GM23338 (cell line): ENCODE measurements at regions not wholly inside any gene's neighbourhood (a gene's known extent, or its start where the extent isn't known, plus 50 kb on each side); places are given as distances from the start of the nearest gene placed in this dataset.

Source experiments
- ATAC-seq: fragments of 200-7000 bp; cut with Tn5 transposase; 3 replicates; pipeline ENCODE4 v1.9.1; 2020
- DNase-seq: peaks from one replicate; pipeline ENCODE4 v3.0.0-alpha.2; 2015; ENCODE audit warnings: low spot score
- H2AFZ ChIP-seq: fragments of 200-600 bp; sonication (generic); 2 replicates; pipeline ENCODE4 v1.8.0; 2016; ENCODE audit warnings: antibody characterized with exemption, mild to moderate bottlenecking, moderate library complexity
- H3F3A ChIP-seq: fragments of 200-600 bp; sonication (generic); replicated peaks from 2 replicates; pipeline ENCODE4 v1.8.0; 2017; ENCODE audit warnings: antibody characterized with exemption, mixed run types, low read depth
- H3K27ac ChIP-seq: fragments of 200-600 bp; sonication (generic); 2 replicates; pipeline ENCODE4 v1.6.1; 2016; ENCODE audit warnings: low read depth
- H3K27me3 ChIP-seq: fragments of 200-600 bp; sonication (generic); 2 replicates; pipeline ENCODE4 v1.8.0; 2016; ENCODE audit warnings: mild to moderate bottlenecking, mixed run types, moderate library complexity; ENCODE audit not compliant: insufficient read depth
- H3K36me3 ChIP-seq: fragments of 200-600 bp; sonication (generic); 2 replicates; pipeline ENCODE4 v1.8.0; 2016; ENCODE audit warnings: mild to moderate bottlenecking; ENCODE audit not compliant: insufficient read depth
- H3K4me1 ChIP-seq: fragments of 200-600 bp; sonication (generic); 2 replicates; pipeline ENCODE4 v1.8.0; 2016; ENCODE audit warnings: mild to moderate bottlenecking, moderate library complexity; ENCODE audit not compliant: insufficient read depth
- H3K4me2 ChIP-seq: fragments of 200-600 bp; sonication (generic); 2 replicates; pipeline ENCODE4 v1.7.1; 2017; ENCODE audit warnings: mixed run types
- H3K4me3 ChIP-seq: fragments of 200-600 bp; sonication (generic); 2 replicates; pipeline ENCODE4 v1.6.1; 2016; ENCODE audit warnings: mixed run types
- H3K79me2 ChIP-seq: fragments of 200-600 bp; sonication (generic); replicated peaks from 2 replicates; pipeline ENCODE4 v1.8.0; 2017; ENCODE audit warnings: mild to moderate bottlenecking; ENCODE audit not compliant: insufficient read depth
- H3K9me2 ChIP-seq: fragments of 200-600 bp; sonication (generic); 2 replicates; pipeline ENCODE4 v1.8.0; 2017; ENCODE audit not compliant: insufficient read depth
- H4K20me1 ChIP-seq: fragments of 200-600 bp; sonication (generic); replicated peaks from 2 replicates; pipeline ENCODE4 v1.8.0; 2017; ENCODE audit warnings: mild to moderate bottlenecking; ENCODE audit not compliant: insufficient read depth
- H3K27ac Mint-ChIP-seq: 2 replicates; pipeline ENCODE4 v1.8.0; 2020; ENCODE audit warnings: inconsistent platforms, mild to moderate bottlenecking, moderate library complexity, mixed read lengths
- H3K27me3 Mint-ChIP-seq: 3 replicates; pipeline ENCODE4 v1.8.0; 2022; ENCODE audit warnings: low read depth, mild to moderate bottlenecking, moderate library complexity, mixed read lengths, inconsistent platforms; ENCODE audit not compliant: insufficient read depth, poor library complexity
- H3K36me3 Mint-ChIP-seq: 3 replicates; pipeline ENCODE4 v1.8.0; 2021; ENCODE audit warnings: low read depth, mild to moderate bottlenecking, inconsistent platforms, moderate library complexity, mixed read lengths
- H3K4me1 Mint-ChIP-seq: 3 replicates; pipeline ENCODE4 v1.8.0; 2020; ENCODE audit warnings: mild to moderate bottlenecking, inconsistent platforms, mixed read lengths
- H3K4me3 Mint-ChIP-seq: 3 replicates; pipeline ENCODE4 v1.8.0; 2021; ENCODE audit warnings: moderate library complexity, mild to moderate bottlenecking, inconsistent platforms, mixed read lengths
- H3K9me3 Mint-ChIP-seq: 3 replicates; pipeline ENCODE4 v1.8.0; 2020; ENCODE audit warnings: moderate library complexity, mild to moderate bottlenecking, inconsistent platforms, mixed read lengths
- CREB1 ChIP-seq: fragments of 250-450 bp; sonication (Bioruptor Pico); IDR thresholded peaks from 2 replicates; pipeline ENCODE4 v1.5.0; 2020; ENCODE audit warnings: low read depth, mild to moderate bottlenecking, moderate library complexity
- ETS1 ChIP-seq: IDR thresholded peaks from 2 replicates; pipeline ENCODE4 v1.6.1; 2016; ENCODE audit warnings: antibody characterized with exemption
- EZH2 ChIP-seq: fragments of 200-600 bp; sonication (generic); IDR thresholded peaks from one replicate; pipeline ENCODE4 v1.8.0; 2017; ENCODE audit warnings: antibody characterized with exemption, mild to moderate bottlenecking, low read depth; ENCODE audit not compliant: unreplicated experiment
- EZH2phosphoT487 ChIP-seq: fragments of 200-600 bp; sonication (generic); IDR thresholded peaks from one replicate; pipeline ENCODE4 v1.8.1; 2018; ENCODE audit warnings: antibody characterized with exemption; ENCODE audit not compliant: unreplicated experiment
- JUNB ChIP-seq: IDR thresholded peaks from one replicate; pipeline ENCODE4 v1.6.1; 2016; ENCODE audit warnings: antibody characterized with exemption; ENCODE audit not compliant: unreplicated experiment
- NANOG ChIP-seq: IDR thresholded peaks from 2 replicates; pipeline ENCODE4 v1.6.1; 2016; ENCODE audit warnings: antibody characterized with exemption, borderline replicate concordance
- POLR2AphosphoS5 ChIP-seq: IDR thresholded peaks from 2 replicates; pipeline ENCODE4 v1.6.1; 2016; ENCODE audit warnings: antibody characterized with exemption, low read depth
- STAT1 ChIP-seq: IDR thresholded peaks from one replicate; pipeline ENCODE4 v1.6.1; 2016; ENCODE audit warnings: antibody characterized with exemption; ENCODE audit not compliant: unreplicated experiment
- ZNF114 ChIP-seq: fragments of 250-450 bp; sonication (Bioruptor Pico); IDR thresholded peaks from 2 replicates; pipeline ENCODE4 v1.5.0; 2020; ENCODE audit warnings: mild to moderate bottlenecking, moderate library complexity
- ZNF331 ChIP-seq: fragments of 250-450 bp; sonication (Bioruptor Pico); IDR thresholded peaks from 2 replicates; pipeline ENCODE4 v1.5.0; 2020; ENCODE audit warnings: low read depth, mild to moderate bottlenecking, moderate library complexity
- ZNF462 ChIP-seq: fragments of 250-450 bp; sonication (Bioruptor Pico); IDR thresholded peaks from 2 replicates; pipeline ENCODE4 v1.5.0; 2020; ENCODE audit warnings: mild to moderate bottlenecking, moderate library complexity
- TF ChIP-seq, protein P1 (sequence below): IDR thresholded peaks from one replicate; pipeline ENCODE4 v1.6.1; 2018; ENCODE audit warnings: antibody characterized with exemption; ENCODE audit not compliant: unreplicated experiment
- TF ChIP-seq, protein P2 (sequence below), 2 experiments: fragments of 200-600 bp in 1 of 2; sonication (generic) in 1 of 2; conservative IDR thresholded peaks; 2 replicates each; pipeline versions ENCODE4 v1.5.1 to v1.6.1; 2016 to 2017; ENCODE audit warnings: antibody characterized with exemption in 2 of 2, low read depth in 2 of 2, mild to moderate bottlenecking in 2 of 2, moderate library complexity in 1 of 2

DNA sequence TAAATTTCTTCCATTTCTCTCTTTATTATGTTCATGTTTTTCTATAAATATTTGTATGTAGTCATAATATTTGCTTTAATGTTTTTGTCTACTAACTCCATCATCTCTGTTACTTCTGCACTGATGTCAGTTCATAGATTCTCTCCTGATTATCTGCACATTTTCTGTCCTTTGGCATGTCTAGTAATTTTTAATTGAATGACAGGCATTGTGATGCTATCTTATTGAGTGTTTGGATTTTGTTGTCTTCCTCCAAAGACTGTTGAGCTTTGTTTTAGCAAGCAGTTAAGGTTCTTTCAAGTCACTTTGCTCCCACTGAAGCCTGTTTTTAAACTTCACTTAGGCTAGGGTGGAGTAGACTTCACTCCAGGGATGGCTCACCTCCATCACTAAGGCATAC is 276.8 kb downstream of the DLEU7 start (continued):
- TF ChIP-seq, protein P1, sequence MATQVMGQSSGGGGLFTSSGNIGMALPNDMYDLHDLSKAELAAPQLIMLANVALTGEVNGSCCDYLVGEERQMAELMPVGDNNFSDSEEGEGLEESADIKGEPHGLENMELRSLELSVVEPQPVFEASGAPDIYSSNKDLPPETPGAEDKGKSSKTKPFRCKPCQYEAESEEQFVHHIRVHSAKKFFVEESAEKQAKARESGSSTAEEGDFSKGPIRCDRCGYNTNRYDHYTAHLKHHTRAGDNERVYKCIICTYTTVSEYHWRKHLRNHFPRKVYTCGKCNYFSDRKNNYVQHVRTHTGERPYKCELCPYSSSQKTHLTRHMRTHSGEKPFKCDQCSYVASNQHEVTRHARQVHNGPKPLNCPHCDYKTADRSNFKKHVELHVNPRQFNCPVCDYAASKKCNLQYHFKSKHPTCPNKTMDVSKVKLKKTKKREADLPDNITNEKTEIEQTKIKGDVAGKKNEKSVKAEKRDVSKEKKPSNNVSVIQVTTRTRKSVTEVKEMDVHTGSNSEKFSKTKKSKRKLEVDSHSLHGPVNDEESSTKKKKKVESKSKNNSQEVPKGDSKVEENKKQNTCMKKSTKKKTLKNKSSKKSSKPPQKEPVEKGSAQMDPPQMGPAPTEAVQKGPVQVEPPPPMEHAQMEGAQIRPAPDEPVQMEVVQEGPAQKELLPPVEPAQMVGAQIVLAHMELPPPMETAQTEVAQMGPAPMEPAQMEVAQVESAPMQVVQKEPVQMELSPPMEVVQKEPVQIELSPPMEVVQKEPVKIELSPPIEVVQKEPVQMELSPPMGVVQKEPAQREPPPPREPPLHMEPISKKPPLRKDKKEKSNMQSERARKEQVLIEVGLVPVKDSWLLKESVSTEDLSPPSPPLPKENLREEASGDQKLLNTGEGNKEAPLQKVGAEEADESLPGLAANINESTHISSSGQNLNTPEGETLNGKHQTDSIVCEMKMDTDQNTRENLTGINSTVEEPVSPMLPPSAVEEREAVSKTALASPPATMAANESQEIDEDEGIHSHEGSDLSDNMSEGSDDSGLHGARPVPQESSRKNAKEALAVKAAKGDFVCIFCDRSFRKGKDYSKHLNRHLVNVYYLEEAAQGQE, result no peak
- no peak for TF ChIP-seq ZNF114

DNA sequence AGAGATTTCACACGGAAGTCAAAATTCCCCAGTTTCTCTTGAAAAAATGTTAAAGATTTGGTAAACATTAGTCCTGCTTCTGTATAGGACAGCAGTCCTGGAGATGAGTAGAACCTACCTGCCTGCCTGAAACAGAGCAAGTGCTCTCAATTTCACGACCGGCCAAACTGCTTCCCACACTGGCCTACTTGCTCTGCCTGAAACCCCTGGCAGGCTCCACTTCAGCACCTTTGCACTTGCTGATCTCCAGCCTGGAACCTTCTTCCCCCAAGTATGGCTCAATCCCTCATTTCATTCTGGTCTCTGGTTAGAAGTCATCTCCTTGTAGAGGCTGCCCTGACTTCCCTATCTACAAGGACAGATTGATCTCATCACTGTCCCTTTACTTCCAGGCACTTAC is 271.4 kb downstream of the DLEU7 start:
- no peaks in the 10 kb centered on the region for H4K20me1 ChIP-seq
- H3K4me2 ChIP-seq, result no peak overlapping the region
- DNase-seq, result no peak
- no peak overlapping the region for H3K27ac ChIP-seq
- no peak overlapping the region for H3K4me3 Mint-ChIP-seq
- H3K4me1 Mint-ChIP-seq, result no peaks in the 10 kb centered on the region
- H3K36me3 Mint-ChIP-seq, result no peaks in the 10 kb centered on the region; the same call in 2 of the 3 replicates
- H3K27me3 Mint-ChIP-seq, result no peaks in the 10 kb centered on the region
- no peak for ATAC-seq
- no peak overlapping the region for H3K4me3 ChIP-seq
- peaks cover 6% of the 10 kb centered on the region; the same call in 1 of the 2 replicates for H3K9me2 ChIP-seq
- H3K9me3 Mint-ChIP-seq, result peaks cover 3% of the 10 kb centered on the region; the same call in 1 of the 3 replicates
- no peak overlapping the region for H2AFZ ChIP-seq
- no peaks in the 10 kb centered on the region for H3K4me1 ChIP-seq
- peaks cover 5% of the 10 kb centered on the region for H3F3A ChIP-seq
- H3K79me2 ChIP-seq, result no peaks in the 10 kb centered on the region
- no peaks in the 10 kb centered on the region for H3K27me3 ChIP-seq
- no peak overlapping the region for H3K27ac Mint-ChIP-seq
- H3K36me3 ChIP-seq, result no peaks in the 10 kb centered on the region
- TF ChIP-seq EZH2, result no peak
- TF ChIP-seq EZH2phosphoT487, result no peak
- TF ChIP-seq STAT1, result no peak
- TF ChIP-seq ZNF114, result no peak
- no peak for TF ChIP-seq ZNF462
- no peak for TF ChIP-seq NANOG
- TF ChIP-seq ETS1, result no peak
- TF ChIP-seq CREB1, result no peak
- TF ChIP-seq ZNF331 (CRISPR knock-in tag), result no peak
- no peak for TF ChIP-seq JUNB
- TF ChIP-seq, protein P2, sequence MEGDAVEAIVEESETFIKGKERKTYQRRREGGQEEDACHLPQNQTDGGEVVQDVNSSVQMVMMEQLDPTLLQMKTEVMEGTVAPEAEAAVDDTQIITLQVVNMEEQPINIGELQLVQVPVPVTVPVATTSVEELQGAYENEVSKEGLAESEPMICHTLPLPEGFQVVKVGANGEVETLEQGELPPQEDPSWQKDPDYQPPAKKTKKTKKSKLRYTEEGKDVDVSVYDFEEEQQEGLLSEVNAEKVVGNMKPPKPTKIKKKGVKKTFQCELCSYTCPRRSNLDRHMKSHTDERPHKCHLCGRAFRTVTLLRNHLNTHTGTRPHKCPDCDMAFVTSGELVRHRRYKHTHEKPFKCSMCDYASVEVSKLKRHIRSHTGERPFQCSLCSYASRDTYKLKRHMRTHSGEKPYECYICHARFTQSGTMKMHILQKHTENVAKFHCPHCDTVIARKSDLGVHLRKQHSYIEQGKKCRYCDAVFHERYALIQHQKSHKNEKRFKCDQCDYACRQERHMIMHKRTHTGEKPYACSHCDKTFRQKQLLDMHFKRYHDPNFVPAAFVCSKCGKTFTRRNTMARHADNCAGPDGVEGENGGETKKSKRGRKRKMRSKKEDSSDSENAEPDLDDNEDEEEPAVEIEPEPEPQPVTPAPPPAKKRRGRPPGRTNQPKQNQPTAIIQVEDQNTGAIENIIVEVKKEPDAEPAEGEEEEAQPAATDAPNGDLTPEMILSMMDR (conservative IDR thresholded peaks at IDR 0.05; ENCODE audit: low read depth in 2 of 2), result no peak
- no peak for TF ChIP-seq POLR2AphosphoS5
